GM23338 (cell line): ENCODE measurements at regions not wholly inside any gene's neighbourhood (a gene's known extent, or its start where the extent isn't known, plus 50 kb on each side); places are given as distances from the start of the nearest gene placed in this dataset.

Source experiments
- ATAC-seq: fragments of 200-7000 bp; cut with Tn5 transposase; 3 replicates; pipeline ENCODE4 v1.9.1; 2020
- DNase-seq: peaks from one replicate; pipeline ENCODE4 v3.0.0-alpha.2; 2015; ENCODE audit warnings: low spot score
- H2AFZ ChIP-seq: fragments of 200-600 bp; sonication (generic); 2 replicates; pipeline ENCODE4 v1.8.0; 2016; ENCODE audit warnings: antibody characterized with exemption, mild to moderate bottlenecking, moderate library complexity
- H3F3A ChIP-seq: fragments of 200-600 bp; sonication (generic); replicated peaks from 2 replicates; pipeline ENCODE4 v1.8.0; 2017; ENCODE audit warnings: antibody characterized with exemption, mixed run types, low read depth
- H3K27ac ChIP-seq: fragments of 200-600 bp; sonication (generic); 2 replicates; pipeline ENCODE4 v1.6.1; 2016; ENCODE audit warnings: low read depth
- H3K27me3 ChIP-seq: fragments of 200-600 bp; sonication (generic); 2 replicates; pipeline ENCODE4 v1.8.0; 2016; ENCODE audit warnings: mild to moderate bottlenecking, mixed run types, moderate library complexity; ENCODE audit not compliant: insufficient read depth
- H3K36me3 ChIP-seq: fragments of 200-600 bp; sonication (generic); 2 replicates; pipeline ENCODE4 v1.8.0; 2016; ENCODE audit warnings: mild to moderate bottlenecking; ENCODE audit not compliant: insufficient read depth
- H3K4me1 ChIP-seq: fragments of 200-600 bp; sonication (generic); 2 replicates; pipeline ENCODE4 v1.8.0; 2016; ENCODE audit warnings: mild to moderate bottlenecking, moderate library complexity; ENCODE audit not compliant: insufficient read depth
- H3K4me2 ChIP-seq: fragments of 200-600 bp; sonication (generic); 2 replicates; pipeline ENCODE4 v1.7.1; 2017; ENCODE audit warnings: mixed run types
- H3K4me3 ChIP-seq: fragments of 200-600 bp; sonication (generic); 2 replicates; pipeline ENCODE4 v1.6.1; 2016; ENCODE audit warnings: mixed run types
- H3K79me2 ChIP-seq: fragments of 200-600 bp; sonication (generic); replicated peaks from 2 replicates; pipeline ENCODE4 v1.8.0; 2017; ENCODE audit warnings: mild to moderate bottlenecking; ENCODE audit not compliant: insufficient read depth
- H3K9me2 ChIP-seq: fragments of 200-600 bp; sonication (generic); 2 replicates; pipeline ENCODE4 v1.8.0; 2017; ENCODE audit not compliant: insufficient read depth
- H4K20me1 ChIP-seq: fragments of 200-600 bp; sonication (generic); replicated peaks from 2 replicates; pipeline ENCODE4 v1.8.0; 2017; ENCODE audit warnings: mild to moderate bottlenecking; ENCODE audit not compliant: insufficient read depth
- H3K27ac Mint-ChIP-seq: 2 replicates; pipeline ENCODE4 v1.8.0; 2020; ENCODE audit warnings: inconsistent platforms, mild to moderate bottlenecking, moderate library complexity, mixed read lengths
- H3K27me3 Mint-ChIP-seq: 3 replicates; pipeline ENCODE4 v1.8.0; 2022; ENCODE audit warnings: low read depth, mild to moderate bottlenecking, moderate library complexity, mixed read lengths, inconsistent platforms; ENCODE audit not compliant: insufficient read depth, poor library complexity
- H3K36me3 Mint-ChIP-seq: 3 replicates; pipeline ENCODE4 v1.8.0; 2021; ENCODE audit warnings: low read depth, mild to moderate bottlenecking, inconsistent platforms, moderate library complexity, mixed read lengths
- H3K4me1 Mint-ChIP-seq: 3 replicates; pipeline ENCODE4 v1.8.0; 2020; ENCODE audit warnings: mild to moderate bottlenecking, inconsistent platforms, mixed read lengths
- H3K4me3 Mint-ChIP-seq: 3 replicates; pipeline ENCODE4 v1.8.0; 2021; ENCODE audit warnings: moderate library complexity, mild to moderate bottlenecking, inconsistent platforms, mixed read lengths
- H3K9me3 Mint-ChIP-seq: 3 replicates; pipeline ENCODE4 v1.8.0; 2020; ENCODE audit warnings: moderate library complexity, mild to moderate bottlenecking, inconsistent platforms, mixed read lengths
- CREB1 ChIP-seq: fragments of 250-450 bp; sonication (Bioruptor Pico); IDR thresholded peaks from 2 replicates; pipeline ENCODE4 v1.5.0; 2020; ENCODE audit warnings: low read depth, mild to moderate bottlenecking, moderate library complexity
- EZH2 ChIP-seq: fragments of 200-600 bp; sonication (generic); IDR thresholded peaks from one replicate; pipeline ENCODE4 v1.8.0; 2017; ENCODE audit warnings: antibody characterized with exemption, mild to moderate bottlenecking, low read depth; ENCODE audit not compliant: unreplicated experiment
- EZH2phosphoT487 ChIP-seq: fragments of 200-600 bp; sonication (generic); IDR thresholded peaks from one replicate; pipeline ENCODE4 v1.8.1; 2018; ENCODE audit warnings: antibody characterized with exemption; ENCODE audit not compliant: unreplicated experiment
- JUNB ChIP-seq: IDR thresholded peaks from one replicate; pipeline ENCODE4 v1.6.1; 2016; ENCODE audit warnings: antibody characterized with exemption; ENCODE audit not compliant: unreplicated experiment
- NANOG ChIP-seq: IDR thresholded peaks from 2 replicates; pipeline ENCODE4 v1.6.1; 2016; ENCODE audit warnings: antibody characterized with exemption, borderline replicate concordance
- POLR2AphosphoS5 ChIP-seq: IDR thresholded peaks from 2 replicates; pipeline ENCODE4 v1.6.1; 2016; ENCODE audit warnings: antibody characterized with exemption, low read depth
- STAT1 ChIP-seq: IDR thresholded peaks from one replicate; pipeline ENCODE4 v1.6.1; 2016; ENCODE audit warnings: antibody characterized with exemption; ENCODE audit not compliant: unreplicated experiment
- ZNF114 ChIP-seq: fragments of 250-450 bp; sonication (Bioruptor Pico); IDR thresholded peaks from 2 replicates; pipeline ENCODE4 v1.5.0; 2020; ENCODE audit warnings: mild to moderate bottlenecking, moderate library complexity
- TF ChIP-seq, protein P1 (sequence below): fragments of 250-450 bp; sonication (Bioruptor Pico); IDR thresholded peaks from 2 replicates; pipeline ENCODE4 v1.5.0; 2020; ENCODE audit warnings: mild to moderate bottlenecking, moderate library complexity
- TF ChIP-seq, protein P2 (sequence below): IDR thresholded peaks from one replicate; pipeline ENCODE4 v1.6.1; 2018; ENCODE audit warnings: antibody characterized with exemption; ENCODE audit not compliant: unreplicated experiment
- TF ChIP-seq, protein P3 (sequence below): IDR thresholded peaks from 2 replicates; pipeline ENCODE4 v1.6.1; 2016; ENCODE audit warnings: antibody characterized with exemption

DNA sequence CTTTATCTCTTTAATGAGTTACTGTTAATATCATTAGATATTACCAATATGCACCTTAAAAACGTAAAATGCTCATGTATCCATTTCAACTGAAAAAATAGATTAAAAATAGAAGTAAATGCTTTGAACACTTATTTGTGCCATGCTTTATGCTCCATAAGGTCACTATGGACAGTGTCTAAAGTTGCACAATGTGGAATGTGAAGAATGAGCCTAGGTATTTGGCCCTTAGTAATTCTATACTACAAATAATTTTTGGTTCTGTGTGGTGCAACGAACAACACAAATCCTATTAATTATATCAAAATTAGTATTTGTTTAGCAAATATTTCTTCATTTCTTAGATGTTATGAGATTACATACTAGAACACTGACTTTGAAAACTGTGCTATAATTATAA lies 469.9 kb upstream of the TUSC1 start:
- Histone ChIP-seq H4K20me1 (no peaks in the 10 kb centered on the region), H3K4me3 (no peak overlapping the region), H3K4me2 (no peak overlapping the region), H3K9me2 (no peaks in the 10 kb centered on the region), H2AFZ (no peak overlapping the region), H3K36me3 (no peaks in the 10 kb centered on the region), H3K27me3 (no peaks in the 10 kb centered on the region), H3K4me1 (peaks cover 13% of the 10 kb centered on the region; the same call in 1 of the 2 replicates), H3F3A (no peaks in the 10 kb centered on the region), H3K79me2 (no peaks in the 10 kb centered on the region), H3K27ac (no peak overlapping the region)
- Mint-ChIP-seq H3K27ac (no peak overlapping the region), H3K4me1 (peaks cover 15% of the 10 kb centered on the region), H3K4me3 (no peak overlapping the region), H3K9me3 (peaks cover 6% of the 10 kb centered on the region; the same call in 1 of the 3 replicates), H3K36me3 (peaks cover 13% of the 10 kb centered on the region), H3K27me3 (peaks cover 1% of the 10 kb centered on the region)
- no peak for DNase-seq
- TF ChIP-seq NANOG (no peak), JUNB (no peak), ZNF114 (CRISPR knock-in tag) (no peak), EZH2phosphoT487 (no peak), CREB1 (CRISPR knock-in tag) (no peak), STAT1 (no peak), POLR2AphosphoS5 (no peak), EZH2 (no peak)
- TF ChIP-seq, protein P1, sequence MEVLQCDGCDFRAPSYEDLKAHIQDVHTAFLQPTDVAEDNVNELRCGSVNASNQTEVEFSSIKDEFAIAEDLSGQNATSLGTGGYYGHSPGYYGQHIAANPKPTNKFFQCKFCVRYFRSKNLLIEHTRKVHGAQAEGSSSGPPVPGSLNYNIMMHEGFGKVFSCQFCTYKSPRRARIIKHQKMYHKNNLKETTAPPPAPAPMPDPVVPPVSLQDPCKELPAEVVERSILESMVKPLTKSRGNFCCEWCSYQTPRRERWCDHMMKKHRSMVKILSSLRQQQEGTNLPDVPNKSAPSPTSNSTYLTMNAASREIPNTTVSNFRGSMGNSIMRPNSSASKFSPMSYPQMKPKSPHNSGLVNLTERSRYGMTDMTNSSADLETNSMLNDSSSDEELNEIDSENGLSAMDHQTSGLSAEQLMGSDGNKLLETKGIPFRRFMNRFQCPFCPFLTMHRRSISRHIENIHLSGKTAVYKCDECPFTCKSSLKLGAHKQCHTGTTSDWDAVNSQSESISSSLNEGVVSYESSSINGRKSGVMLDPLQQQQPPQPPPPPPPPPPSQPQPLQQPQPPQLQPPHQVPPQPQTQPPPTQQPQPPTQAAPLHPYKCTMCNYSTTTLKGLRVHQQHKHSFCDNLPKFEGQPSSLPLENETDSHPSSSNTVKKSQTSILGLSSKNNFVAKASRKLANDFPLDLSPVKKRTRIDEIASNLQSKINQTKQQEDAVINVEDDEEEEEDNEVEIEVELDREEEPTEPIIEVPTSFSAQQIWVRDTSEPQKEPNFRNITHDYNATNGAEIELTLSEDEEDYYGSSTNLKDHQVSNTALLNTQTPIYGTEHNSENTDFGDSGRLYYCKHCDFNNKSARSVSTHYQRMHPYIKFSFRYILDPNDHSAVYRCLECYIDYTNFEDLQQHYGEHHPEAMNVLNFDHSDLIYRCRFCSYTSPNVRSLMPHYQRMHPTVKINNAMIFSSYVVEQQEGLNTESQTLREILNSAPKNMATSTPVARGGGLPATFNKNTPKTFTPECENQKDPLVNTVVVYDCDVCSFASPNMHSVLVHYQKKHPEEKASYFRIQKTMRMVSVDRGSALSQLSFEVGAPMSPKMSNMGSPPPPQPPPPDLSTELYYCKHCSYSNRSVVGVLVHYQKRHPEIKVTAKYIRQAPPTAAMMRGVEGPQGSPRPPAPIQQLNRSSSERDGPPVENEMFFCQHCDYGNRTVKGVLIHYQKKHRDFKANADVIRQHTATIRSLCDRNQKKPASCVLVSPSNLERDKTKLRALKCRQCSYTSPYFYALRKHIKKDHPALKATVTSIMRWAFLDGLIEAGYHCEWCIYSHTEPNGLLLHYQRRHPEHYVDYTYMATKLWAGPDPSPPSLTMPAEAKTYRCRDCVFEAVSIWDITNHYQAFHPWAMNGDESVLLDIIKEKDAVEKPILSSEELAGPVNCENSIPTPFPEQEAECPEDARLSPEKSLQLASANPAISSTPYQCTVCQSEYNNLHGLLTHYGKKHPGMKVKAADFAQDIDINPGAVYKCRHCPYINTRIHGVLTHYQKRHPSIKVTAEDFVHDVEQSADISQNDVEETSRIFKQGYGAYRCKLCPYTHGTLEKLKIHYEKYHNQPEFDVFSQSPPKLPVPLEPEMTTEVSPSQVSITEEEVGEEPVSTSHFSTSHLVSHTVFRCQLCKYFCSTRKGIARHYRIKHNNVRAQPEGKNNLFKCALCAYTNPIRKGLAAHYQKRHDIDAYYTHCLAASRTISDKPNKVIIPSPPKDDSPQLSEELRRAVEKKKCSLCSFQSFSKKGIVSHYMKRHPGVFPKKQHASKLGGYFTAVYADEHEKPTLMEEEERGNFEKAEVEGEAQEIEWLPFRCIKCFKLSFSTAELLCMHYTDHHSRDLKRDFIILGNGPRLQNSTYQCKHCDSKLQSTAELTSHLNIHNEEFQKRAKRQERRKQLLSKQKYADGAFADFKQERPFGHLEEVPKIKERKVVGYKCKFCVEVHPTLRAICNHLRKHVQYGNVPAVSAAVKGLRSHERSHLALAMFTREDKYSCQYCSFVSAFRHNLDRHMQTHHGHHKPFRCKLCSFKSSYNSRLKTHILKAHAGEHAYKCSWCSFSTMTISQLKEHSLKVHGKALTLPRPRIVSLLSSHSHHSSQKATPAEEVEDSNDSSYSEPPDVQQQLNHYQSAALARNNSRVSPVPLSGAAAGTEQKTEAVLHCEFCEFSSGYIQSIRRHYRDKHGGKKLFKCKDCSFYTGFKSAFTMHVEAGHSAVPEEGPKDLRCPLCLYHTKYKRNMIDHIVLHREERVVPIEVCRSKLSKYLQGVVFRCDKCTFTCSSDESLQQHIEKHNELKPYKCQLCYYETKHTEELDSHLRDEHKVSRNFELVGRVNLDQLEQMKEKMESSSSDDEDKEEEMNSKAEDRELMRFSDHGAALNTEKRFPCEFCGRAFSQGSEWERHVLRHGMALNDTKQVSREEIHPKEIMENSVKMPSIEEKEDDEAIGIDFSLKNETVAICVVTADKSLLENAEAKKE (CRISPR knock-in tag) = no peak
- TF ChIP-seq, protein P2, sequence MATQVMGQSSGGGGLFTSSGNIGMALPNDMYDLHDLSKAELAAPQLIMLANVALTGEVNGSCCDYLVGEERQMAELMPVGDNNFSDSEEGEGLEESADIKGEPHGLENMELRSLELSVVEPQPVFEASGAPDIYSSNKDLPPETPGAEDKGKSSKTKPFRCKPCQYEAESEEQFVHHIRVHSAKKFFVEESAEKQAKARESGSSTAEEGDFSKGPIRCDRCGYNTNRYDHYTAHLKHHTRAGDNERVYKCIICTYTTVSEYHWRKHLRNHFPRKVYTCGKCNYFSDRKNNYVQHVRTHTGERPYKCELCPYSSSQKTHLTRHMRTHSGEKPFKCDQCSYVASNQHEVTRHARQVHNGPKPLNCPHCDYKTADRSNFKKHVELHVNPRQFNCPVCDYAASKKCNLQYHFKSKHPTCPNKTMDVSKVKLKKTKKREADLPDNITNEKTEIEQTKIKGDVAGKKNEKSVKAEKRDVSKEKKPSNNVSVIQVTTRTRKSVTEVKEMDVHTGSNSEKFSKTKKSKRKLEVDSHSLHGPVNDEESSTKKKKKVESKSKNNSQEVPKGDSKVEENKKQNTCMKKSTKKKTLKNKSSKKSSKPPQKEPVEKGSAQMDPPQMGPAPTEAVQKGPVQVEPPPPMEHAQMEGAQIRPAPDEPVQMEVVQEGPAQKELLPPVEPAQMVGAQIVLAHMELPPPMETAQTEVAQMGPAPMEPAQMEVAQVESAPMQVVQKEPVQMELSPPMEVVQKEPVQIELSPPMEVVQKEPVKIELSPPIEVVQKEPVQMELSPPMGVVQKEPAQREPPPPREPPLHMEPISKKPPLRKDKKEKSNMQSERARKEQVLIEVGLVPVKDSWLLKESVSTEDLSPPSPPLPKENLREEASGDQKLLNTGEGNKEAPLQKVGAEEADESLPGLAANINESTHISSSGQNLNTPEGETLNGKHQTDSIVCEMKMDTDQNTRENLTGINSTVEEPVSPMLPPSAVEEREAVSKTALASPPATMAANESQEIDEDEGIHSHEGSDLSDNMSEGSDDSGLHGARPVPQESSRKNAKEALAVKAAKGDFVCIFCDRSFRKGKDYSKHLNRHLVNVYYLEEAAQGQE = no peak
- TF ChIP-seq, protein P3, sequence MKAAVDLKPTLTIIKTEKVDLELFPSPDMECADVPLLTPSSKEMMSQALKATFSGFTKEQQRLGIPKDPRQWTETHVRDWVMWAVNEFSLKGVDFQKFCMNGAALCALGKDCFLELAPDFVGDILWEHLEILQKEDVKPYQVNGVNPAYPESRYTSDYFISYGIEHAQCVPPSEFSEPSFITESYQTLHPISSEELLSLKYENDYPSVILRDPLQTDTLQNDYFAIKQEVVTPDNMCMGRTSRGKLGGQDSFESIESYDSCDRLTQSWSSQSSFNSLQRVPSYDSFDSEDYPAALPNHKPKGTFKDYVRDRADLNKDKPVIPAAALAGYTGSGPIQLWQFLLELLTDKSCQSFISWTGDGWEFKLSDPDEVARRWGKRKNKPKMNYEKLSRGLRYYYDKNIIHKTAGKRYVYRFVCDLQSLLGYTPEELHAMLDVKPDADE = no peak
- no peak for ATAC-seq
